Neural cell (in vitro differentiated cells): ENCODE measurements at regions not wholly inside any gene's neighbourhood (a gene's known extent, or its start where the extent isn't known, plus 50 kb on each side); places are given as distances from the start of the nearest gene placed in this dataset.

Source experiments
- H2AFZ ChIP-seq: fragments of 200-600, 300-800 bp; sonication (generic), shearing (Covaris generic); 2 replicates; pipeline ENCODE4 v1.6.0; 2014; ENCODE audit warnings: low read depth, mild to moderate bottlenecking, antibody characterized with exemption, low read length, moderate library complexity
- H3F3A ChIP-seq: fragments of 200-600 bp; shearing (Covaris generic); 2 replicates; pipeline ENCODE4 v1.6.1; 2016; ENCODE audit warnings: mild to moderate bottlenecking, moderate library complexity, mixed read lengths, antibody characterized with exemption, low read length; ENCODE audit not compliant: insufficient read depth, poor library complexity, severe bottlenecking
- H3K27ac ChIP-seq: fragments of 200-600, 300-800 bp; sonication (generic), shearing (Covaris generic); 2 replicates; pipeline ENCODE4 v1.5.1; 2014; ENCODE audit warnings: mild to moderate bottlenecking, low read length, moderate library complexity
- H3K27me3 ChIP-seq: fragments of 300-800, 200-600 bp; sonication (generic), shearing (Covaris generic); 2 replicates; pipeline ENCODE4 v1.6.0; 2014; ENCODE audit warnings: mild to moderate bottlenecking, low read depth, low read length, moderate library complexity; ENCODE audit not compliant: insufficient read depth
- H3K36me3 ChIP-seq: fragments of 300-800, 200-600 bp; sonication (generic), shearing (Covaris generic); 2 replicates; pipeline ENCODE4 v1.5.1; 2014; ENCODE audit warnings: mild to moderate bottlenecking, antibody characterized with exemption, low read length, moderate library complexity; ENCODE audit not compliant: insufficient read depth
- H3K4me2 ChIP-seq: fragments of 300-800, 200-600 bp; sonication (generic), shearing (Covaris generic); 2 replicates; pipeline ENCODE4 v1.6.0; 2014; ENCODE audit warnings: mild to moderate bottlenecking, low read length
- H3K4me3 ChIP-seq: fragments of 300-800, 200-600 bp; sonication (generic), shearing (Covaris generic); 2 replicates; pipeline ENCODE4 v1.5.1; 2014; ENCODE audit warnings: mild to moderate bottlenecking, low read length, moderate library complexity
- H3K79me2 ChIP-seq: fragments of 200-600 bp; shearing (Covaris generic); replicated peaks from 2 replicates; pipeline ENCODE4 v1.6.0; 2014; ENCODE audit warnings: mild to moderate bottlenecking, low read length, moderate library complexity; ENCODE audit not compliant: insufficient read depth
- H3K9ac ChIP-seq: fragments of 300-800, 200-600 bp; sonication (generic), shearing (Covaris generic); 2 replicates; pipeline ENCODE4 v1.6.1; 2016; ENCODE audit warnings: mild to moderate bottlenecking, low read length, mixed read lengths
- H3K9me2 ChIP-seq: fragments of 200-600 bp; shearing (Covaris generic); 2 replicates; pipeline ENCODE4 v1.6.1; 2016; ENCODE audit warnings: mild to moderate bottlenecking, low read length, mixed read lengths; ENCODE audit not compliant: insufficient read depth
- H3K9me3 ChIP-seq: fragments of 200-600, 300-800 bp; sonication (generic), shearing (Covaris generic); 2 replicates; pipeline ENCODE4 v1.6.1; 2016; ENCODE audit warnings: mild to moderate bottlenecking, mixed run types, low read length, moderate library complexity, mixed read lengths
- H4K20me1 ChIP-seq: fragments of 200-600 bp; shearing (Covaris generic); 2 replicates; pipeline ENCODE4 v1.6.1; 2016; ENCODE audit warnings: mild to moderate bottlenecking, mixed run types; ENCODE audit not compliant: insufficient read depth
- CTCF ChIP-seq: fragments of 450-650 bp; IDR thresholded peaks from 2 replicates; pipeline ENCODE4 v1.5.1; 2014; ENCODE audit warnings: antibody characterized with exemption, mild to moderate bottlenecking, moderate library complexity; ENCODE audit not compliant: poor library complexity, severe bottlenecking
- EP300 ChIP-seq: fragments of 450-650 bp; conservative IDR thresholded peaks from 2 replicates; pipeline ENCODE4 v1.6.1; 2014; ENCODE audit warnings: antibody characterized with exemption, mild to moderate bottlenecking, moderate library complexity; ENCODE audit not compliant: poor library complexity, severe bottlenecking
- EZH2 ChIP-seq: fragments of 200-600, 300-800 bp; shearing (Covaris generic), sonication (generic); IDR thresholded peaks from 2 replicates; pipeline ENCODE4 v1.6.1; 2014; ENCODE audit warnings: antibody characterized with exemption, low read length, borderline replicate concordance, mild to moderate bottlenecking; ENCODE audit not compliant: insufficient read depth, poor library complexity, severe bottlenecking
- MXI1 ChIP-seq: fragments of 450-650 bp; conservative IDR thresholded peaks from 2 replicates; pipeline ENCODE4 v1.6.1; 2014; ENCODE audit warnings: antibody characterized with exemption, mild to moderate bottlenecking; ENCODE audit not compliant: poor library complexity, severe bottlenecking
- POLR2AphosphoS5 ChIP-seq: IDR thresholded peaks from 2 replicates; pipeline ENCODE4 v1.6.1; 2012
- RAD21 ChIP-seq: fragments of 450-650 bp; conservative IDR thresholded peaks from 2 replicates; pipeline ENCODE4 v1.6.1; 2014; ENCODE audit warnings: antibody characterized with exemption, mild to moderate bottlenecking, moderate library complexity
- REST ChIP-seq: IDR thresholded peaks from 2 replicates; pipeline ENCODE4 v1.6.1; 2012; ENCODE audit warnings: borderline replicate concordance
- SMC3 ChIP-seq: fragments of 450-650 bp; conservative IDR thresholded peaks from 2 replicates; pipeline ENCODE4 v1.6.1; 2014; ENCODE audit warnings: antibody characterized with exemption, mild to moderate bottlenecking, moderate library complexity; ENCODE audit not compliant: poor library complexity
- TAF1 ChIP-seq: IDR thresholded peaks from 2 replicates; pipeline ENCODE4 v1.6.1; 2012; ENCODE audit warnings: low read depth

GRCh38 chr6:148074738-148075137, 267.9 kb upstream of the SASH1 start:
- Histone ChIP-seq H3K9me2 (no peaks in the 10 kb centered on the region), H3K79me2 (no peaks in the 10 kb centered on the region), H3K36me3 (no peaks in the 10 kb centered on the region), H3K9me3 (no peaks in the 10 kb centered on the region), H3K27me3 (no peaks in the 10 kb centered on the region), H3F3A (no peaks in the 10 kb centered on the region), H3K9ac (no peak overlapping the region), H4K20me1 (no peaks in the 10 kb centered on the region), H2AFZ (no peak overlapping the region), H3K27ac (no peak overlapping the region), H3K4me3 (no peak overlapping the region), H3K4me2 (no peak overlapping the region)
- no peak for TF ChIP-seq POLR2AphosphoS5
- no peak for TF ChIP-seq REST
- TF ChIP-seq CTCF: no peak
- TF ChIP-seq EZH2: no peak
- no peak for TF ChIP-seq EP300

GRCh38 chr6:148075352-148075751, 267.3 kb upstream of the SASH1 start:
- H3K4me3 ChIP-seq: no peak overlapping the region
- no peaks in the 10 kb centered on the region for H3K9me3 ChIP-seq
- H3K36me3 ChIP-seq: no peaks in the 10 kb centered on the region
- H3K9me2 ChIP-seq: no peaks in the 10 kb centered on the region
- H4K20me1 ChIP-seq: no peaks in the 10 kb centered on the region
- H3K79me2 ChIP-seq: no peaks in the 10 kb centered on the region
- no peak overlapping the region for H3K9ac ChIP-seq
- H2AFZ ChIP-seq: no peak overlapping the region
- H3F3A ChIP-seq: no peaks in the 10 kb centered on the region
- TF ChIP-seq REST (no peak), RAD21 (no peak), TAF1 (no peak), MXI1 (no peak), SMC3 (no peak), EZH2 (no peak), POLR2AphosphoS5 (no peak), EP300 (no peak), CTCF (no peak)
- no peaks in the 10 kb centered on the region for H3K27me3 ChIP-seq
- H3K27ac ChIP-seq: no peak overlapping the region
- no peak overlapping the region for H3K4me2 ChIP-seq
